GM12891 (cell line): ENCODE measurements at regions not wholly inside any gene's neighbourhood (a gene's known extent, or its start where the extent isn't known, plus 50 kb on each side); places are given as distances from the start of the nearest gene placed in this dataset.
"Not testable (repeated sequence)": the region's sequence is repeated elsewhere in the genome, so short reads cannot be mapped to it uniquely, and the experiment has no call there.

ENCODE experiments used
- DNase-seq: peaks from one replicate; pipeline ENCODE4 v3.0.0; 2011; ENCODE audit warnings: low spot score; ENCODE audit not compliant: insufficient read length
- FAIRE-seq: peaks from 2 replicates; lab custom pipeline; 2011; peaks lifted over from hg19 to GRCh38; lab: Jason Lieb, UNC
- PAX5 ChIP-seq: IDR thresholded peaks from 2 replicates; pipeline ENCODE4 v1.6.1; 2011; ENCODE audit warnings: low read length, moderate library complexity, mild to moderate bottlenecking; ENCODE audit not compliant: insufficient read depth, severe bottlenecking
- POLR2A ChIP-seq: IDR thresholded peaks from 2 replicates; pipeline ENCODE4 v1.6.1; 2011; ENCODE audit warnings: low read depth, low read length, control low read depth
- POLR2AphosphoS5 ChIP-seq: IDR thresholded peaks from 2 replicates; pipeline ENCODE4 v1.6.1; 2011; ENCODE audit warnings: low read depth, low read length, control low read depth
- POU2F2 ChIP-seq: IDR thresholded peaks from 2 replicates; pipeline ENCODE4 v1.6.1; 2011; ENCODE audit warnings: low read depth, mild to moderate bottlenecking, control low read depth, low read length, moderate library complexity
- SPI1 ChIP-seq: IDR thresholded peaks from 2 replicates; pipeline ENCODE4 v1.6.1; 2011; ENCODE audit warnings: low read depth, low read length, control low read depth
- TAF1 ChIP-seq: IDR thresholded peaks from 2 replicates; pipeline ENCODE4 v1.6.1; 2011; ENCODE audit warnings: low read depth, low read length, control low read depth

DNA sequence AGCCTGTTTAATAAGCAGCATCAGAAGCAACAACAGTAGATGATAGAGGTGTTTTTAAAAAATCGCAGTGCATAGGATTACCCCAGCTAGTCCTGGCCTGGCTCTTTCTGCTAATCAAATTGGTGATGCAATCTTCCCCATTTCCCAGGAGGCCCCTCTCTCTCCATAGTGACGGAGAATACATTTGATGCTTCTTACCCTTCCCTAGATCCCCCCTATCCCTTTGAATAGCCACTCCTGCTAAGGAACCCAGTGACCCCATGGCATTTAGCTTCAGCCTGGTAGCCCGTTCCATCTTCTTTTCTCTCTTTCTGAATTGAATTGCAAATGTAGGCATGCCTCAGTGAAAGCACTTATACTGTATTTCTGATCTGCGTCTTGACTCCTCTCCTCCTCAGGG is 223.6 kb upstream of the GAP43 start:
- FAIRE-seq (no peak), DNase-seq (no peak)
- TF ChIP-seq SPI1 (no peak), TAF1 (no peak), PAX5 (no peak), POLR2A (no peak), POLR2AphosphoS5 (no peak), POU2F2 (no peak)

DNA sequence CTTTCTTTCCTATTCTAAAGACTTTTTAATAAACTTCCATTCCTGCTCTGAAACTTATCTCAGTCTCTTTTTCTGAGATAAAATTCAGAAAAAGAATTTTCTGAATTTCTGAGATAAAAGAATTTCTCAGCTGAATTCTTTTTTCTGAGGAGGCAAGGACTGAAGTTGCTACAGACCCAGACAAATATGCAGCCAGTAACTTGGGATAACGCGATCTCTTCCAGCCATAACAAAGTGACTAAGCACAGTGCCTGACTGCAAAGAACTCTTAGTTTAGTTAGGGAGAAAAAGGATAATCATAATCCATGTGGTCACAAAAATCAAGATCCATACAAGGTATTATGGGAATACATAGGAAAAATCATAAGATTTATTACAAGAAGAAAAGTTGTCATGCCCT is 222.0 kb upstream of the GAP43 start:
- TF ChIP-seq POLR2AphosphoS5 (no peak), POLR2A (no peak), SPI1 (no peak), POU2F2 (no peak), PAX5 (no peak), TAF1 (no peak)
- FAIRE-seq (no peak), DNase-seq (no peak)

DNA sequence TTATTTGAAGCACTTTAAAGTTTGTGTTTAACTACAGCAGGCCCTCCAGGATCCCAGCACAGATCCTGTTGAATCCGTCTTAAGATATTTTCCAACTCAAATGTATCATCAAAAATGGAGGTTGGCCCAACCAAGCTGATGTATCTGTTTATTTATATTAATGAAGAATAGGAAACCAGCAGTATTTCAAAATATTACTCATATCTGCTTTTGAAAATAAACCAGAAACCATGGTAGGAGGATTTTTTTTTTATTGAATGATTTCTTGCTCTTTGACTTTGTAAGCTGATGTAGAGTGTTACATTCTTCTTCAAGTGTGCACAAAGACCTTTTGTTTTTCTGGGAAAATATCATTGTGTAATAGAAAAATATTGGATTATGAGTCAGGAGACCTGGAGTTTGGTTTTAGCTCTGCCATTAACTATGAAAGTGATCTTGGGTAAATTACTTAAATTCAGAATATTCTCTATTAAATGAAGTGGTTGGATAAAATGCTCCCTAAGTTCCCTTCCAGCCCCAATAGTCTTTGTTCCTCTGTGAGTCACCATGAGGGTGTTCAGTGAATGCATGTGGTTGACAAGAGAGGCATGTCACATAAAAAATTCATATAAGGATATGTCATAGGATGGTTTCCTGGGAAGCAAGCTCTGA is 221.3 kb upstream of the GAP43 start:
- DNase-seq (no peak), FAIRE-seq (no peak)
- TF ChIP-seq PAX5 (no peak), POLR2AphosphoS5 (no peak), POU2F2 (no peak), TAF1 (no peak), POLR2A (no peak), SPI1 (no peak)

DNA sequence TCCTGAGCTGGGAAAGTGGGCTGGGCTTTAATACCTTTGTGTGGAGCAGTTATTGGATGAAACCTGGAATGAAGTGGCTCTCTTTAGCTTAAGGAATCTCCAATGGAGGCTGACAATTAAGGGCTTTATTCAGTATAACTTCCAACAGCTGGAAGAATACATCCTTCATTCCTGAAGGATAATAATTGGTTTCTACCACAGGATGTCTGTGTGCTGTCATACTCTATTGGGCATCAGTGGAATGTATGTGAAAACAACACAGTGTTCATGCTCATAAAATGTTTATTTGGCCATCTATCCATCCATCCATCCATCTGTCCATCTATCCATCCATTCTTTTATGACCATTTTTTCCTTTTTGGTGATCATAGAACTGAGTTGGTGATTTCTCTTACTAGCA is 220.7 kb upstream of the GAP43 start:
- DNase-seq = no peak
- no peak for TF ChIP-seq SPI1
- no peak for TF ChIP-seq PAX5
- TF ChIP-seq POLR2A = no peak
- no peak for TF ChIP-seq POU2F2
- no peak for TF ChIP-seq POLR2AphosphoS5
- TF ChIP-seq TAF1 = no peak
- no peak for FAIRE-seq

DNA sequence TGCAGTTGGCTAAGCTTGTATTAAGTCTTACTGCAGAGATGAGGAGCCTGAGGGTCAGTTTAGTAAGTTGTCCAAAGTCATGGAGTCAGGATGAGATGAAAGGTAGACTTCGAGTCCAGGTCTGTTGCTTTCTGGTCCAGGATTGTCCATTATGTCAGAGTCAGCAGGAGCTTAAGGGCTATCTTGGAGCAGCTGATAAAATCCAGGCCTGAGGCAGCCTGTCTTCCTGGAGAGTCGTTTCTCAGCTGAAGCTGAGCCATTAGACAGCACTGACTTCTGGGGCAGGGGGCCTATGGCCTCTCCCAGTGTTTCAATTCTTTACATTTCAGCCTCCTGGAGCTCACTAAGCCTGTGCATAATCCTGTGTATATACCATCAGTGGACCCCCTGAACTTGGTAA is 219.5 kb upstream of the GAP43 start:
- FAIRE-seq (no peak), DNase-seq (no peak)

DNA sequence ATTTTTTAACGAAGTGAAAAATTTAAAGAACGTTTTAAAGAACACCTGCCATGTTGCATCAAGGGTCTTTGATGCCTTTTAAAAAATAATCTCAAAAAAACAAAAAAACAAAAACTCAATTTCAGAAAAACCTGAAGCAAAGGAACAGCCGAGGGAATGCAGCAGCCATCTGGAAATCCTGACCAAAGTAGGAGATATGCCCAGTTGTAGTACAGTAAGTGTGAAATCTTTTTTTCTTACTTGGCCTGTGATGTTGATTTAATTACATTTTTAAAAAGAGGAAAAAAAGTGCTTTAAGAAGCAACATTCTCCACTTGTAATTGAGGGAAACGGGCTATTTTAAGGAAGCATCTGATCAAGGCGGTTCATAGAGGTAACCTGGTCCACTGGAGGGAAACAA is 213.7 kb upstream of the GAP43 start:
- FAIRE-seq (no peak), DNase-seq (no peak)
- TF ChIP-seq TAF1 (no peak), PAX5 (no peak), POU2F2 (no peak), SPI1 (no peak), POLR2A (no peak), POLR2AphosphoS5 (no peak)

More for the DNA sequence above, 219.5 kb upstream of the GAP43 start:
- TF ChIP-seq POLR2AphosphoS5 (no peak), TAF1 (no peak), SPI1 (no peak), POU2F2 (no peak), POLR2A (no peak), PAX5 (no peak)

DNA sequence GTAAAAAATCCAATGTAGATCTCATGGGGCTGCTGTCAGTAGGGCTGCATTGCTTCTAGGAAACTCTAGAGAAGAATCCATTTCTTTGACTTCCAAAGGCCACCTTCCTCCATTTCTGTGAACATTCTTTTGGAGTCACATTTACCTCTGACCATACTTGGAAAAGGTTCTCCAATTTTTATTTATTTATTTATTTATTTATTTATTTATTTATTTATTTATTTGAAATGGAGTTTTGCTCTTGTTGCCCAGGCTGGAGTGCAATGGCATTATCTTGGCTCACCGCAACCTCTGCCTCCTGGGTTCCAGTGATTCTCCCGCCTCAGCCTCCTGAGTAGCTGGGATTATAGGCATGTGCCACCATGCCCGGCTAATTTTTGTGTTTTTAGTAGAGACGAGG is 208.7 kb upstream of the GAP43 start:
- FAIRE-seq, DNase-seq: not testable (repeated sequence)

DNA sequence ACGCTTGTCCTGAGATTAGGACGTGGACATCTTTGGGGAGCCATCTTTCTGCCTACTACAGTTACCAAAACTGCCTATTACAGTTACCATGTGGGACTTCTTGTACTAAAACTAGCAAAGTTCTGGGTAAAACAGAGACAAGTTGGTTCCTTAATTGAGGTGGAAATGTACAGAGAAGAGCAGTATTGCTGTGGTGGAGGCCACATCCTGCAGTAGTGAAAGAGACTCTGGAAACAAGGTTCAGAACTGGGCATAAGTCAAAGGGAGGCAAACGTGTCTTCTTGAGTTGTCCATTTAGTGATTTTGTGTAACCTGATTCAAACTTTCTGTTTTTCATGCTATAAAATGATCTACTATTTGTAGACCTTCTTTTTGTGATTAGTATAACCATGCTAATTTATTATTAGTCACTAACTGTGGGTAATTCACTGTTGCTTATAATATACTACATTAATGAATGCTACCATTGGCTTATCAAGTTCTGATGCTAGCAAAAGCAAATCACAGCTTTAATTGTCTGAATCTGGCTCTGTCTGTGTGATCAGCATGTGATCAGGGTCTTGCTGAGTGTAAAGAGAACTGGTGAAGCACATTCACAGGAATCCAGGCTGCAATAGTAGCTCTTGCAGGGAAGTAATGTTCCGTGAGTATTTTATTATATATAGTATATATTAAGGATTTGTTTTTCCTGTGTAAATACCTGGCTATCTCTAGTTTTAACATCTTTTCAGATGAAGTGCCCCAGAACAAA is 207.9 kb upstream of the GAP43 start:
- TF ChIP-seq SPI1 = no peak
- FAIRE-seq = no peak
- no peak for DNase-seq

DNA sequence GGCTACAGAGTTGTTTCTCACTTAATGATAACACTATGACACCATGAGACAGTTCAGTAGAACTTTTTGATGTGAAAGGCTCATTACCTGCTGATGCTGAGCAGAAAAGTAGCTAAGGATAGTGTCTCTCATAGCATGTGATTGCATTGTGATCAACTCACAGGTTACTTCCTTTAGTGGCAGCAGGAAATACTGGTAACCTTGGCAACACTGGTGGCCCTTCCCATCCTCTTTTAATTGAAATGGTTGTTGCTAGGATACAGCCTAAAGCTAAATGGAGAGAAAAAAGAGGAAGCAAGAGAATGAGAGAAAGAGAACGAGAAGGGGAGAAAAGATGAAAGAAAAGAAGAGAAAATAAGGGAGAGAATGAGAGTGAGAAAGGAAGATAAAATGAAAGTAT is 204.7 kb upstream of the GAP43 start:
- no peak for FAIRE-seq
- no peak for TF ChIP-seq PAX5
- TF ChIP-seq POLR2A = no peak
- no peak for TF ChIP-seq POLR2AphosphoS5
- TF ChIP-seq SPI1 = no peak
- TF ChIP-seq TAF1 = no peak
- TF ChIP-seq POU2F2 = no peak
- DNase-seq = no peak

DNA sequence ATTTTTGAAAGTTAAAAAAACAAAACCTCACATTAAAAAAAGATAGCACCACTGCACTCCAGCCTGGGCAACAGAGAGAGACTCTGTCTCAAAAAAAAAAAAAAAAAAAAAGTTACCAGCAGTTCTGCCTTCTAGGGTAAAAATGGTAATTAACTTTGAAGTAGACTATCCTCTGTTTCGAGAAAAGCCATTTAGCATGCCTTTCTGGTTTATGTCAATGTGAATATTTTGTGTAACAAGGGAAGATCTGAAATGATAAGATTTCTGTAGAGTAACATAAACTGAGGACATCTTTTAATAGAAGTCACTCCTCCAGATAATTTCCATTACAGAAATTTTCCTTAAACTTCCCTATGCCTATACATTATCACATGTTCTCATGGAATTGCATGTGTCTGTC is 203.2 kb upstream of the GAP43 start:
- TF ChIP-seq PAX5 (no peak), TAF1 (no peak), SPI1 (no peak), POU2F2 (no peak), POLR2A (no peak), POLR2AphosphoS5 (no peak)
- DNase-seq (no peak), FAIRE-seq (no peak)
